ENCODE measurements at regions not wholly inside any gene's neighbourhood (a gene's known extent, or its start where the extent isn't known, plus 50 kb on each side); places are given as distances from the start of the nearest gene placed in this dataset.
"Not testable (repeated sequence)": the region's sequence is repeated elsewhere in the genome, so short reads cannot be mapped to it uniquely, and the experiment has no call there.

DNA sequence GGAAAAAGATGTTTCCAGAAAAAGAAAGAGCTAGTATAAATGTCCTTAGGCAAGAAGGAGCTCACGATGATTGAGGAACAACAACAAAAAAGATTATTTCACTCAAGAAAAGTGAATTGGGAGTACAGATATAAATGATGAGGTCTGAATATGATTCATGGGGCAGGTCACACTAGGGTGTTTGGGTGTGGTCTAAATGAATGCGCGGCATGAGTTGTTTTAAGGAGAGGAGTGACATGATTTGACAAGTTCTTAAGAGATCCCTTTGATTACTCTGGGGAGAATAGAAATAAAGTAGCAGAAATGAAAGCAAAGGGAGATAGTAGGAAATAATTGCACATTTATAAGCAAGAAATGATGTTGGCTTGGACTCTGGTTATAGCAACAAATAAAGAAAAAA is 59.3 kb downstream of the NUTM2D start:
- DNase-seq = not testable (repeated sequence)

- not testable (repeated sequence) for DNase-seq
Measured at GRCh38 chr10:87422641-87423040, 65.1 kb downstream of the NUTM2D start.

- DNase-seq = not testable (repeated sequence)
Measured at GRCh38 chr10:87424697-87425373, 67.3 kb downstream of the NUTM2D start.

- DNase-seq = not testable (repeated sequence)
Measured at GRCh38 chr10:87433836-87434235, 70.9 kb upstream of the MINPP1 start.

- DNase-seq = not testable (repeated sequence)
Measured at GRCh38 chr10:87435295-87435826, 69.3 kb upstream of the MINPP1 start.

GRCh38 chr10:87436104-87436503 is 68.6 kb upstream of the MINPP1 start:
- not testable (repeated sequence) for DNase-seq

DNA sequence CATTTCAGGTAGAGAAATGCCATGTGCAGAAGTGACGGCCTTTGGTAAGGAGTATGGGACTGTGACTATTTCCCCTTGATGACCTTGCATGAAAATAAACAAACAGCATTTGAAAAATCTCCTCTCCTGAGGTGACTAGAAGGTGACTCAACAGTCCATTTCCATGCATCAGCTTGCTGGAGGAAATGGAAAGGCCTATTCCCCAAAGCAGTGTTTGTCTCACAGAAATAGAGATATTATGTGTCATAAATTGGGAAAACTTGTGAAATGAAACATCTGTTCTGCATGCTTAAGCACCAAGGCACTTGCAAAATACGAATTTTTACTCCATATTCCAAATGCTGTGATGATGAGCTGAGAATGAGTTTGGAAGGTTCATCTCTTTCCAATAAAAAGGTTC is 67.2 kb upstream of the MINPP1 start:
- DNase-seq = peak; percentile 10
